T-cell (primary cell): ENCODE measurements at regions not wholly inside any gene's neighbourhood (a gene's known extent, or its start where the extent isn't known, plus 50 kb on each side); places are given as distances from the start of the nearest gene placed in this dataset.

ENCODE experiments used
- ATAC-seq, 4 experiments: fragments of 200-7000 bp in 3 of 4; fragments of 150-1000 bp in 1 of 4; cut with Tn5 transposase; replicated peaks in 1 of 4; 1 replicate in 3 of 4; 2 replicates in 1 of 4; pipeline ENCODE4 v1.10.0; 2021; ENCODE audit warnings: moderate library complexity in 3 of 4, mild to moderate bottlenecking in 2 of 4, moderate number of reproducible peaks in 1 of 4
- CTCF ChIA-PET, 2 donors: fragments of 300-600 bp; sonication (Branson Sonifier 250); formaldehyde crosslinking; loops; one replicate each; lab custom pipeline; 2022; ENCODE audit warnings: antibody characterized with exemption in 2 of 2; lab: Charles Lee
- POLR2A ChIA-PET, 2 donors: fragments of 300-600 bp; sonication (Branson Sonifier 250); formaldehyde crosslinking; loops; one replicate each; lab custom pipeline; 2022; ENCODE audit warnings: antibody characterized with exemption in 2 of 2; lab: Charles Lee
- DNase-seq, 35 experiments: peaks; one replicate each; pipeline versions ENCODE4 v3.0.0 to v3.0.0-alpha.2; 2013 to 2023
- H3K27ac ChIP-seq: one replicate; pipeline ENCODE4 v1.5.1; 2013; ENCODE audit warnings: low read length
- H3K27me3 ChIP-seq, 2 experiments: replicated peaks in 1 of 2; 1 replicate in 1 of 2; 2 replicates in 1 of 2; pipeline versions ENCODE4 v1.6.1 to v1.7.0; 2013; ENCODE audit warnings: low read length in 1 of 2, mixed read lengths in 1 of 2; ENCODE audit not compliant: control insufficient read depth in 2 of 2, insufficient read depth in 2 of 2; ENCODE audit errors: extremely low read depth in 1 of 2
- H3K36me3 ChIP-seq, 2 donors: 1 replicate in 1 of 2; 2 replicates in 1 of 2; pipeline versions ENCODE4 v1.6.1 to v1.7.0; 2013; ENCODE audit warnings: low read length in 1 of 2; ENCODE audit not compliant: control insufficient read depth in 2 of 2, insufficient read depth in 1 of 2; ENCODE audit errors: extremely low read depth in 1 of 2
- H3K4me1 ChIP-seq, 2 experiments: 1 replicate in 1 of 2; 2 replicates in 1 of 2; pipeline versions ENCODE4 v1.6.1 to v1.7.0; 2013; ENCODE audit warnings: low read length in 2 of 2, mixed read lengths in 1 of 2; ENCODE audit not compliant: insufficient read depth in 2 of 2, control insufficient read depth in 1 of 2; ENCODE audit errors: extremely low read depth in 1 of 2
- H3K4me3 ChIP-seq, 2 donors: 1 replicate in 1 of 2; 2 replicates in 1 of 2; pipeline versions ENCODE4 v1.5.1 to v1.7.0; 2013; ENCODE audit warnings: mild to moderate bottlenecking in 2 of 2, low read length in 1 of 2, moderate library complexity in 1 of 2; ENCODE audit not compliant: control insufficient read depth in 1 of 2; ENCODE audit errors: extremely low read depth in 1 of 2
- H3K9me3 ChIP-seq: 2 replicates; pipeline ENCODE4 v1.7.0; 2013
- H3K27ac Mint-ChIP-seq, 2 donors: one replicate each; pipeline ENCODE4 v1.8.0; 2020 to 2021; ENCODE audit warnings: mild to moderate bottlenecking in 2 of 2, mixed read lengths in 2 of 2
- H3K27me3 Mint-ChIP-seq, 2 donors: one replicate each; pipeline ENCODE4 v1.8.0; 2021 to 2022; ENCODE audit warnings: mixed read lengths in 2 of 2
- H3K36me3 Mint-ChIP-seq: one replicate; pipeline ENCODE4 v1.8.0; 2021; ENCODE audit warnings: mixed read lengths
- H3K4me1 Mint-ChIP-seq, 3 donors: one replicate each; pipeline ENCODE4 v1.8.0; 2020 to 2022; ENCODE audit warnings: mixed read lengths in 3 of 3, mild to moderate bottlenecking in 1 of 3
- H3K4me3 Mint-ChIP-seq, 3 donors: one replicate each; pipeline ENCODE4 v1.8.0; 2020 to 2022; ENCODE audit warnings: mild to moderate bottlenecking in 3 of 3, mixed read lengths in 3 of 3, moderate library complexity in 3 of 3
- H3K9me3 Mint-ChIP-seq, 3 donors: one replicate each; pipeline ENCODE4 v1.8.0; 2020 to 2022; ENCODE audit warnings: mixed read lengths in 3 of 3
- WGBS: methylation state at CpG from one replicate; pipeline ENCODE4 v1.1.5; 2013; ENCODE audit warnings: missing lambda C conversion rate; ENCODE audit not compliant: insufficient coverage; 5-methylcytosine and 5-hydroxymethylcytosine counted together

- Mint-ChIP-seq H3K36me3 (no peaks in the 10 kb centered on the region), H3K27ac (no peak overlapping the region), H3K4me3 (no peak overlapping the region), H3K9me3 (peaks cover 0 to 9% (median 4%) of the 10 kb centered on the region in 3 donors), H3K4me1 (no peaks in the 10 kb centered on the region), H3K27me3 (no peaks in the 10 kb centered on the region)
- H3K27ac ChIP-seq: no peak overlapping the region
- H3K9me3 ChIP-seq: no peaks in the 10 kb centered on the region
- CTCF ChIA-PET: no interaction called here
- H3K4me3 ChIP-seq: no peak overlapping the region
- no peaks in the 10 kb centered on the region for H3K36me3 ChIP-seq
- no peak for ATAC-seq
- no peaks in the 10 kb centered on the region for H3K4me1 ChIP-seq
- DNase-seq: no peak
- no CpG with 5 or more reads among the region's 3 CpGs for WGBS
- H3K27me3 ChIP-seq: no peaks in the 10 kb centered on the region
- POLR2A ChIA-PET: no interaction called here
Observed at GRCh38 chr15:37847776-37848175, 86.7 kb upstream of the TMCO5A start.

DNA sequence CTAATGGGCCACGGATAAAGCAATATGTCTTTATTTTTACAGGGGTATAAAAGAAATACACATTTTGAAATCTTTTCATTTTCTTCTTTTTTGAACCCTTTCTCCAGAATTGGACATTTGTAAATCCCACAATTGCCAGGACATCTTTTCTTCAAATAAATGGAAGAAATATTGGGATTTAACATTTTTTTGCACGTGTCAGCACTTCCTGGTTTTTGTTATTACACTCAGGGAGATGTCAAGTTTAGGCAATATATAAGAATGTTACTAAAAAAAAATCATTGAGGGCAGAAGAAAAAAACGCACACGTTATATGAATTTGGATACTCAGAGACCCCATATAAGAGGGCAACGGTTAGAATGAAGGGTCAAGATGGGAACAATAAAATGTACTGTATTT, 78.3 kb upstream of the TMCO5A start:
- no peak for ATAC-seq
- Mint-ChIP-seq H3K4me1 (no peaks in the 10 kb centered on the region), H3K27me3 (peaks cover 0 to 3% of the 10 kb centered on the region in 2 donors), H3K36me3 (no peaks in the 10 kb centered on the region), H3K9me3 (peaks cover 0 to 3% (median 0%) of the 10 kb centered on the region in 3 donors), H3K27ac (no peak overlapping the region), H3K4me3 (no peak overlapping the region)
- ChIA-PET POLR2A (no interaction called here), CTCF (no interaction called here)
- no peak overlapping the region for H3K4me3 ChIP-seq
- H3K27ac ChIP-seq: no peak overlapping the region
- no peaks in the 10 kb centered on the region for H3K4me1 ChIP-seq
- no CpG with 5 or more reads among the region's 5 CpGs for whole genome bisulfite sequencing
- H3K36me3 ChIP-seq: no peaks in the 10 kb centered on the region
- DNase-seq: no peak
- no peaks in the 10 kb centered on the region for H3K27me3 ChIP-seq
- no peaks in the 10 kb centered on the region for H3K9me3 ChIP-seq

- CTCF ChIA-PET: no interaction called here
Observed at GRCh38 chr15:37860896-37861295, 73.5 kb upstream of the TMCO5A start.

GRCh38 chr15:37865687-37866086, 68.8 kb upstream of the TMCO5A start:
- Mint-ChIP-seq H3K36me3 (no peaks in the 10 kb centered on the region), H3K4me1 (no peaks in the 10 kb centered on the region), H3K9me3 (peaks cover 1 to 12% (median 11%) of the 10 kb centered on the region in 3 donors), H3K27ac (no peak overlapping the region), H3K27me3 (peaks cover 0 to 12% of the 10 kb centered on the region in 2 donors), H3K4me3 (no peak overlapping the region)
- H3K4me1 ChIP-seq: no peaks in the 10 kb centered on the region
- DNase-seq (no peak), ATAC-seq (no peak)
- ChIA-PET CTCF (no interaction called here), POLR2A (no interaction called here)
- no peak overlapping the region for H3K27ac ChIP-seq
- no peaks in the 10 kb centered on the region for H3K27me3 ChIP-seq
- WGBS: 67% methylated on average over 1 of the region's 1 CpG
- H3K36me3 ChIP-seq: no peaks in the 10 kb centered on the region
- no peaks in the 10 kb centered on the region for H3K9me3 ChIP-seq
- H3K4me3 ChIP-seq: no peak overlapping the region

More at GRCh38 chr15:37860896-37861295, 73.5 kb upstream of the TMCO5A start:
- POLR2A ChIA-PET: no interaction called here
- Histone ChIP-seq H3K4me3 (no peak overlapping the region), H3K27me3 (no peaks in the 10 kb centered on the region), H3K36me3 (no peaks in the 10 kb centered on the region), H3K27ac (no peak overlapping the region), H3K9me3 (no peaks in the 10 kb centered on the region), H3K4me1 (no peaks in the 10 kb centered on the region)
- ATAC-seq (no peak), DNase-seq (no peak)
- Mint-ChIP-seq H3K4me1 (no peaks in the 10 kb centered on the region), H3K27me3 (peaks cover 0 to 12% of the 10 kb centered on the region in 2 donors), H3K4me3 (no peak overlapping the region), H3K36me3 (no peaks in the 10 kb centered on the region), H3K9me3 (peaks cover 1 to 12% (median 11%) of the 10 kb centered on the region in 3 donors), H3K27ac (no peak overlapping the region)
- WGBS: 67% methylated on average over 1 of the region's 2 CpGs

DNA sequence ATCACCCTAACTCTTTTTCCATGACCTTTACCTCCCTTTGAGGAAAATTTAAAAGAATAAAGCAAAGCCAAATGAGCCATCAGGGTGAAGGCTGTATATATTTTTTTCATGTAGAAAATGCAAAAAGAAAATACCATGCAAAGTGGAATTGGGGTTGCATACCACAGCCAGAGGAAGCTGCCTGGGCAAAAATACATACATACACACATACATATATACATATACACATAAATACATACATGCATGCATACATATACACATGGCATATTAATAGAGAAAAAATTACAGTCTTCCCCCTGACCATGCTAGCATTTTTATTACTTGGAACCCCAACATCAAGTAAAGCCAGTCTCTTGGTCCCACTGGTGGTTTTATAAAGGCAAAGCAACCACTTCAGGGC, 63.7 kb upstream of the TMCO5A start:
- no peaks in the 10 kb centered on the region for H3K36me3 ChIP-seq
- ATAC-seq: no peak
- H3K27ac Mint-ChIP-seq: no peak overlapping the region
- H3K9me3 Mint-ChIP-seq: no peaks in the 10 kb centered on the region
- H3K27me3 Mint-ChIP-seq: peaks cover 2 to 6% of the 10 kb centered on the region in 2 donors
- no peak overlapping the region for H3K4me3 ChIP-seq
- H3K4me1 Mint-ChIP-seq: no peaks in the 10 kb centered on the region
- CTCF ChIA-PET: no interaction called here
- no peaks in the 10 kb centered on the region for H3K36me3 Mint-ChIP-seq
- H3K9me3 ChIP-seq: no peaks in the 10 kb centered on the region
- no peaks in the 10 kb centered on the region for H3K4me1 ChIP-seq
- no peak overlapping the region for H3K4me3 Mint-ChIP-seq
- no peak for DNase-seq
- POLR2A ChIA-PET: no interaction called here
- no peak overlapping the region for H3K27ac ChIP-seq
- H3K27me3 ChIP-seq: no peaks in the 10 kb centered on the region

GRCh38 chr15:37872661-37873060, 61.8 kb upstream of the TMCO5A start:
- no peak for ATAC-seq
- POLR2A ChIA-PET: no interaction called here
- Mint-ChIP-seq H3K4me3 (no peak overlapping the region), H3K27ac (no peak overlapping the region), H3K27me3 (peaks cover 3 to 15% of the 10 kb centered on the region in 2 donors), H3K4me1 (no peaks in the 10 kb centered on the region), H3K36me3 (no peaks in the 10 kb centered on the region), H3K9me3 (no peaks in the 10 kb centered on the region)
- CTCF ChIA-PET: interaction anchor here in 1 of 2 donors (0.7 kb wide), 1 partner anchor 220 kb away, joined by 3 read pairs; no protein-coding TSS in a partner anchor
- WGBS: 80% methylated on average over 2 of the region's 9 CpGs
- Histone ChIP-seq H3K4me3 (no peak overlapping the region), H3K27me3 (no peaks in the 10 kb centered on the region), H3K9me3 (no peaks in the 10 kb centered on the region), H3K4me1 (no peaks in the 10 kb centered on the region), H3K27ac (no peak overlapping the region), H3K36me3 (no peaks in the 10 kb centered on the region)
- no peak for DNase-seq

DNA sequence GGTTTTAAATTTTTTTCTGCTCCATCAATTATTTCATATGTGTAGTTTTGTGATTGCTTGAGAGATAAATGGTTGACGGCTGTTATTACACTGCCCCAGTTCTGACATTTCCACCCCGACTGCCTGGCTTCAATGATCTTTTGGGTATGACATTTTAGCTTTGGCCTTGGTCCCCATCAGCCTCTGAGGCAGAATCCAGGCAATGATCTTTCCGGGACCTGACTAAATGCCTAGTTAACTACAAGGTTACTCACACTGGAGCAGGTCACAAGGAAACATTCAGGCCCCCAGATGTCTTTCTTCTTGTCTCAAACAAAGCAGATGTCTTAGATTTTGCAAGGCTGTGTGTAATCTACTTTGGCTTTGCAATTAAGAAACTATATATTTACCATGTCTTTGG, 61.1 kb upstream of the TMCO5A start:
- no peak overlapping the region for H3K4me3 Mint-ChIP-seq
- no peaks in the 10 kb centered on the region for H3K36me3 Mint-ChIP-seq
- Histone ChIP-seq H3K4me1 (no peaks in the 10 kb centered on the region), H3K9me3 (no peaks in the 10 kb centered on the region), H3K36me3 (no peaks in the 10 kb centered on the region), H3K27ac (no peak overlapping the region), H3K27me3 (no peaks in the 10 kb centered on the region), H3K4me3 (no peak overlapping the region)
- H3K9me3 Mint-ChIP-seq: no peaks in the 10 kb centered on the region
- ATAC-seq (no peak), DNase-seq (no peak)
- ChIA-PET CTCF (no interaction called here), POLR2A (no interaction called here)
- peaks cover 3 to 15% of the 10 kb centered on the region in 2 donors for H3K27me3 Mint-ChIP-seq
- H3K4me1 Mint-ChIP-seq: no peaks in the 10 kb centered on the region
- 74% methylated on average over 3 of the region's 3 CpGs for WGBS
- no peak overlapping the region for H3K27ac Mint-ChIP-seq
